ENCODE measurements at regions not wholly inside any gene's neighbourhood (a gene's known extent, or its start where the extent isn't known, plus 50 kb on each side); places are given as distances from the start of the nearest gene placed in this dataset.
A peak's percentile ranks its signal among the peaks of the same experiment; 100 is the strongest.

DNA sequence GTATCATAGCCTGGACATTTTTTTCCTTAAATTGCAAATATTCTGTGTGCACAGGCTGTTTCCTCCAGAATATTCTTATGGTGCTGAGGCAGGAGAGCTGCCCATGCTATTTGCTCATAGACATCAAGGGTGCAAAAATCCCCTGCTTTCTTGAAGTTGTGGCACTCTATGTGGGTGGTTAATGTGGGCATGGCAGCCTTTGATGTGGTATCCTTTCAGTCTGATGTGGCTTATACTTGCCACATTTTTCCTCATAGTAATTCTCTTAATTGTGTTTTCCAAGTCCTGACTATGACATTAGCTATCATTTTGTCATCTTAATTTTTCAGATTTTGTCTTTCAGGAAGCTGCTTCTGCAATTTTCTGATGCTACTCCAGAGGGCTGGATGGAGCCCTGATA, 353.3 kb downstream of the YTHDC2 start:
- Histone ChIP-seq H3K4me3 (no peak overlapping the region), H3K27me3 (no peaks in the 10 kb centered on the region), H3K36me3 (no peaks in the 10 kb centered on the region), H3K4me1 (ENCODE audit: low read depth) (no peaks in the 10 kb centered on the region), H3K27ac (no peak overlapping the region), H3K9me3 (ENCODE audit: low read depth) (no peaks in the 10 kb centered on the region)
- no peak for TF ChIP-seq CTCF (IDR thresholded peaks at IDR 0.05; ENCODE audit: low read depth, low read length)
- DNase-seq (ENCODE audit: low read depth in 1 of 2, low spot score in 1 of 2), result no peak

- TF ChIP-seq CTCF (IDR thresholded peaks at IDR 0.05; ENCODE audit: low read depth, low read length), result no peak
- peak in 1 of 2 donors; percentile 18 for DNase-seq (ENCODE audit: low read depth in 1 of 2, low spot score in 1 of 2)
- no peaks in the 10 kb centered on the region for H3K27me3 ChIP-seq
- no peaks in the 10 kb centered on the region for H3K4me1 ChIP-seq (ENCODE audit: low read depth)
- H3K36me3 ChIP-seq, result no peaks in the 10 kb centered on the region
- no peaks in the 10 kb centered on the region for H3K9me3 ChIP-seq (ENCODE audit: low read depth)
- no peak overlapping the region for H3K4me3 ChIP-seq
- H3K27ac ChIP-seq, result no peak overlapping the region
Observed at GRCh38 chr5:113869611-113870010, 356.1 kb downstream of the YTHDC2 start.

DNA sequence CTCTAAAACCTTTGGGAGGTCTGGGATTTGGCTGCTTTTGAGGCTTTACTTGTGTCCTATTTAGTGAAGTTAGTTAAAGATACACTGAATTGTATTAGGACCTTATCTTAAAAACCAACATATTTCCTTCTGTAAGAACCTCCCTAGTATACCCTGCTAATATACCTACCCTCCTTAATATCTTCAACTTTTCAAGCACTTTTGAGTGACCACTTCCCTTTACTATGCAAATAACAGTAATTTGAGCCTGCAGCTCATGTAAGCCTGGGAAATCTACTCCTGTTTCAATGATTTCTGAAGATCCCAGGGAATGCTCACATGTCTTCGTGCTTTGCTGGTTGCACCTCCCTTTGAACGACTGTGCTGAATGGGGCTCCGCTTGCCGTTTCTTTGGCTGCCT, 358.5 kb downstream of the YTHDC2 start:
- no peaks in the 10 kb centered on the region for H3K4me1 ChIP-seq (ENCODE audit: low read depth)
- H3K36me3 ChIP-seq, result no peaks in the 10 kb centered on the region
- TF ChIP-seq CTCF (IDR thresholded peaks at IDR 0.05; ENCODE audit: low read depth, low read length), result no peak
- H3K4me3 ChIP-seq, result no peak overlapping the region
- no peaks in the 10 kb centered on the region for H3K9me3 ChIP-seq (ENCODE audit: low read depth)
- no peaks in the 10 kb centered on the region for H3K27me3 ChIP-seq
- DNase-seq (ENCODE audit: low read depth in 1 of 2, low spot score in 1 of 2), result no peak
- H3K27ac ChIP-seq, result no peak overlapping the region

DNA sequence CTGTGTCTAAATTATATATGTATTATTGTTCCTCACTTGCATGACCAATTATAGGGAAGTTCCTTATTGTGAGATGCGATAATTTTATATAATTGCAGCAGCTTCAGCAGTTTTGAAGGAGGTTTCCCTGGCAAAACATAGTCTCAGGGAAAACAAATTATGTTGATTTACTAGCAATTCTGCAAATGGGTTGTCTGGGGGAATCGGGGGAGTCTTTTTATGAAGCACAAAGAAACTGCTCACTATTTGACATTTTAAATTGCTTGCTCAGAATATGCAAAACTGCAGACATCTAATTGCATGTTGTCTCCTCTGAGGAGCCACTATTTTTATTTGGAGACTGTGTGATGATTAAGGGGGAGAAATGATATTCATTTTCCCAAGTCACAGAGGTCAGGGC, 361.6 kb downstream of the YTHDC2 start:
- H3K4me1 ChIP-seq (ENCODE audit: low read depth), result no peaks in the 10 kb centered on the region
- no peak for TF ChIP-seq CTCF (IDR thresholded peaks at IDR 0.05; ENCODE audit: low read depth, low read length)
- H3K27me3 ChIP-seq, result no peaks in the 10 kb centered on the region
- no peaks in the 10 kb centered on the region for H3K9me3 ChIP-seq (ENCODE audit: low read depth)
- no peak overlapping the region for H3K27ac ChIP-seq
- H3K36me3 ChIP-seq, result no peaks in the 10 kb centered on the region
- no peak overlapping the region for H3K4me3 ChIP-seq
- no peak for DNase-seq (ENCODE audit: low read depth in 1 of 2, low spot score in 1 of 2)

GRCh38 chr5:113891491-113891890, 378.0 kb downstream of the YTHDC2 start:
- no peak for DNase-seq (ENCODE audit: low read depth in 1 of 2, low spot score in 1 of 2)
- Histone ChIP-seq H3K4me3 (no peak overlapping the region), H3K9me3 (ENCODE audit: low read depth) (no peaks in the 10 kb centered on the region), H3K36me3 (no peaks in the 10 kb centered on the region), H3K4me1 (ENCODE audit: low read depth) (peaks cover 13% of the 10 kb centered on the region), H3K27ac (no peak overlapping the region), H3K27me3 (no peaks in the 10 kb centered on the region)
- TF ChIP-seq CTCF (IDR thresholded peaks at IDR 0.05; ENCODE audit: low read depth, low read length), result no peak

GRCh38 chr5:113896789-113897188, 383.3 kb downstream of the YTHDC2 start:
- H3K4me3 ChIP-seq, result no peak overlapping the region
- TF ChIP-seq CTCF (IDR thresholded peaks at IDR 0.05; ENCODE audit: low read depth, low read length), result no peak
- no peaks in the 10 kb centered on the region for H3K9me3 ChIP-seq (ENCODE audit: low read depth)
- DNase-seq (ENCODE audit: low read depth in 1 of 2, low spot score in 1 of 2), result no peak
- H3K36me3 ChIP-seq, result no peaks in the 10 kb centered on the region
- H3K4me1 ChIP-seq (ENCODE audit: low read depth), result peaks cover 18% of the 10 kb centered on the region
- H3K27ac ChIP-seq, result no peak overlapping the region
- H3K27me3 ChIP-seq, result no peaks in the 10 kb centered on the region
